ENCODE measurements at regions not wholly inside any gene's neighbourhood (a gene's known extent, or its start where the extent isn't known, plus 50 kb on each side); places are given as distances from the start of the nearest gene placed in this dataset.

- Histone ChIP-seq H3K9me3 (no peaks in the 10 kb centered on the region), H3K27ac (no peak overlapping the region), H3K36me3 (no peaks in the 10 kb centered on the region), H3K27me3 (no peaks in the 10 kb centered on the region), H3K4me1 (no peaks in the 10 kb centered on the region), H3K4me3 (no peak overlapping the region)
- DNase-seq (no peak), ATAC-seq (no peak)
- 71 to 73% (median 72%) methylated on average over 2 of the region's 2 CpGs for WGBS, 4 donors
- TF ChIP-seq CTCF (IDR thresholded peaks at IDR 0.05) (no peak), POLR2A (IDR thresholded peaks at IDR 0.05) (no peak)
- intact Hi-C loops (cut with DNase I) = no loop called here
Measured at GRCh38 chr18:39039813-39040212, 1474.2 kb upstream of the CELF4 start.

- ATAC-seq (no peak), DNase-seq (no peak)
- WGBS, 4 donors = 57 to 74% (median 70%) methylated on average over 2 of the region's 2 CpGs
- Histone ChIP-seq H3K27ac (no peak overlapping the region), H3K4me1 (no peaks in the 10 kb centered on the region), H3K9me3 (no peaks in the 10 kb centered on the region), H3K36me3 (no peaks in the 10 kb centered on the region), H3K27me3 (no peaks in the 10 kb centered on the region), H3K4me3 (no peak overlapping the region)
- intact Hi-C loops (cut with DNase I) = no loop called here
- TF ChIP-seq CTCF (IDR thresholded peaks at IDR 0.05) = no peak
- no peak for TF ChIP-seq POLR2A (IDR thresholded peaks at IDR 0.05)
Measured at GRCh38 chr18:39037925-39038324, 1472.3 kb upstream of the CELF4 start.

- no peaks in the 10 kb centered on the region for H3K27me3 ChIP-seq
- no peaks in the 10 kb centered on the region for H3K36me3 ChIP-seq
- WGBS, 4 donors = 88 to 95% (median 91%) methylated on average over 1 of the region's 1 CpG
- ATAC-seq (no peak), DNase-seq (no peak)
- intact Hi-C loops (cut with DNase I) = no loop called here
- no peaks in the 10 kb centered on the region for H3K9me3 ChIP-seq
- no peaks in the 10 kb centered on the region for H3K4me1 ChIP-seq
- no peak overlapping the region for H3K27ac ChIP-seq
- no peak overlapping the region for H3K4me3 ChIP-seq
- TF ChIP-seq CTCF (IDR thresholded peaks at IDR 0.05) = no peak
- TF ChIP-seq POLR2A (IDR thresholded peaks at IDR 0.05) = no peak
Measured at GRCh38 chr18:39033312-39033711, 1467.7 kb upstream of the CELF4 start.

DNA sequence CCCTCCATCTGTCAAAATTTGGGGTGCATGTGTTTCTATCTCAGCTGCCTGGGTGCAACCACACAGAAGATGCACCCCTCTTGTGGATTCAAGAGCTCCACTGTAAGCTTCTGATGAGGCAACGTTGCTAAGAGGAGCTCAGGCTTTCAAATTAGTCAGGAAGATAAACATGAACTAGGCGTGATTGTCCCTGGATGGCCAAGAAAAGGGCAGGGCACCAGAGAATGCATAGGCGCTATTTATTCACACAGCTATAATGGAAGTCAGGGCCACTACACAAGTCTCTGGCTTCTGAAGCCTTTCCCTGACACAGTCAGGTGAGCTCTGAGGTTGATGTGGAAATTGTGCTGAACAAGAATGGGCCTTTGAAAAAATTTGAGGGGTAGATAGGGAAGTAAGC is 1466.0 kb upstream of the CELF4 start:
- WGBS, 4 donors = 67 to 71% (median 70%) methylated on average over 3 of the region's 3 CpGs
- no peaks in the 10 kb centered on the region for H3K4me1 ChIP-seq
- no peak overlapping the region for H3K27ac ChIP-seq
- H3K9me3 ChIP-seq = no peaks in the 10 kb centered on the region
- no peak for DNase-seq
- intact Hi-C loops (cut with DNase I) = no loop called here
- no peak overlapping the region for H3K4me3 ChIP-seq
- H3K27me3 ChIP-seq = no peaks in the 10 kb centered on the region
- ATAC-seq = no peak
- no peaks in the 10 kb centered on the region for H3K36me3 ChIP-seq
- TF ChIP-seq POLR2A (IDR thresholded peaks at IDR 0.05) = no peak
- no peak for TF ChIP-seq CTCF (IDR thresholded peaks at IDR 0.05)
